ENCODE measurements at regions not wholly inside any gene's neighbourhood (a gene's known extent, or its start where the extent isn't known, plus 50 kb on each side); places are given as distances from the start of the nearest gene placed in this dataset.

GRCh38 chr11:15562230-15562629 lies 447.5 kb downstream of the INSC start:
- H3K27me3 ChIP-seq: no peaks in the 10 kb centered on the region
- H3K4me1 ChIP-seq: no peaks in the 10 kb centered on the region
- intact Hi-C loops (cut with DNase I; ENCODE audit: low total_unique reads): no loop called here
- H3K9me3 ChIP-seq: no peaks in the 10 kb centered on the region
- no peaks in the 10 kb centered on the region for H3K36me3 ChIP-seq
- no peak for TF ChIP-seq POLR2A (IDR thresholded peaks at IDR 0.05)
- TF ChIP-seq CTCF (IDR thresholded peaks at IDR 0.05): no peak
- no peak for TF ChIP-seq POLR2AphosphoS5 (IDR thresholded peaks at IDR 0.05)
- no peak for DNase-seq (ENCODE audit: low spot score in 2 of 2)
- no peak overlapping the region for H3K4me3 ChIP-seq
- H3K27ac ChIP-seq: no peak overlapping the region

GRCh38 chr11:15563054-15563453 lies 448.3 kb downstream of the INSC start:
- intact Hi-C loops (cut with DNase I; ENCODE audit: low total_unique reads): no loop called here
- no peak for TF ChIP-seq POLR2A (IDR thresholded peaks at IDR 0.05)
- no peak for TF ChIP-seq POLR2AphosphoS5 (IDR thresholded peaks at IDR 0.05)
- TF ChIP-seq CTCF (IDR thresholded peaks at IDR 0.05): no peak
- Histone ChIP-seq H3K4me3 (no peak overlapping the region), H3K27me3 (no peaks in the 10 kb centered on the region), H3K4me1 (no peaks in the 10 kb centered on the region), H3K36me3 (no peaks in the 10 kb centered on the region), H3K9me3 (no peaks in the 10 kb centered on the region), H3K27ac (no peak overlapping the region)
- no peak for DNase-seq (ENCODE audit: low spot score in 2 of 2)

GRCh38 chr11:15565880-15566279 lies 451.2 kb downstream of the INSC start:
- intact Hi-C loops (cut with DNase I; ENCODE audit: low total_unique reads): loop anchor here (1.0 kb wide), 1 partner anchor 7 kb away; no protein-coding TSS in a partner anchor
- Histone ChIP-seq H3K4me1 (no peaks in the 10 kb centered on the region), H3K27ac (no peak overlapping the region), H3K4me3 (no peak overlapping the region), H3K27me3 (no peaks in the 10 kb centered on the region), H3K9me3 (no peaks in the 10 kb centered on the region), H3K36me3 (no peaks in the 10 kb centered on the region)
- TF ChIP-seq CTCF (IDR thresholded peaks at IDR 0.05) (no peak), POLR2AphosphoS5 (IDR thresholded peaks at IDR 0.05) (no peak), POLR2A (IDR thresholded peaks at IDR 0.05) (no peak)
- DNase-seq (ENCODE audit: low spot score in 2 of 2): no peak

- TF ChIP-seq POLR2AphosphoS5 (IDR thresholded peaks at IDR 0.05): no peak
- TF ChIP-seq POLR2A (IDR thresholded peaks at IDR 0.05): no peak
- TF ChIP-seq CTCF (IDR thresholded peaks at IDR 0.05): no peak
- Histone ChIP-seq H3K4me1 (no peaks in the 10 kb centered on the region), H3K27ac (no peak overlapping the region), H3K9me3 (no peaks in the 10 kb centered on the region), H3K36me3 (no peaks in the 10 kb centered on the region), H3K27me3 (no peaks in the 10 kb centered on the region), H3K4me3 (no peak overlapping the region)
- DNase-seq (ENCODE audit: low spot score in 2 of 2): no peak
- intact Hi-C loops (cut with DNase I; ENCODE audit: low total_unique reads): no loop called here
These were observed 453.7 kb downstream of the INSC start for GRCh38 chr11:15568440-15568839.

- no peak for TF ChIP-seq POLR2AphosphoS5 (IDR thresholded peaks at IDR 0.05)
- no peak for TF ChIP-seq POLR2A (IDR thresholded peaks at IDR 0.05)
- TF ChIP-seq CTCF (IDR thresholded peaks at IDR 0.05): no peak
- intact Hi-C loops (cut with DNase I; ENCODE audit: low total_unique reads): no loop called here
- Histone ChIP-seq H3K9me3 (no peaks in the 10 kb centered on the region), H3K4me1 (no peaks in the 10 kb centered on the region), H3K27me3 (no peaks in the 10 kb centered on the region), H3K36me3 (no peaks in the 10 kb centered on the region), H3K4me3 (no peak overlapping the region), H3K27ac (no peak overlapping the region)
- DNase-seq (ENCODE audit: low spot score in 2 of 2): no peak
These were observed 454.7 kb downstream of the INSC start for GRCh38 chr11:15569305-15570025.

Data from breast epithelium (tissue), 4 donors.